Peyer's patch (tissue), 4 donors: ENCODE measurements at regions not wholly inside any gene's neighbourhood (a gene's known extent, or its start where the extent isn't known, plus 50 kb on each side); places are given as distances from the start of the nearest gene placed in this dataset.

ENCODE experiments used
- CTCF ChIP-seq, 6 experiments: fragments of 450-650 bp in 4 of 6; fragments of 200-600 bp in 2 of 6; sonication (generic) in 1 of 6; IDR thresholded peaks; one replicate each; pipeline ENCODE4 v1.5.1; 2017 to 2019; ENCODE audit warnings: antibody characterized with exemption in 6 of 6, mild to moderate bottlenecking in 3 of 6, moderate library complexity in 1 of 6
- POLR2A ChIP-seq, 2 donors: fragments of 450-650 bp; IDR thresholded peaks; one replicate each; pipeline ENCODE4 v1.5.1; 2017; ENCODE audit warnings: antibody characterized with exemption in 2 of 2, mild to moderate bottlenecking in 2 of 2, moderate library complexity in 2 of 2

GRCh38 chr7:115319541-115319940 lies 397.6 kb downstream of the MDFIC start:
- TF ChIP-seq CTCF (IDR thresholded peaks at IDR 0.05) (no peak), POLR2A (IDR thresholded peaks at IDR 0.05) (no peak)
